ENCODE measurements at regions not wholly inside any gene's neighbourhood (a gene's known extent, or its start where the extent isn't known, plus 50 kb on each side); places are given as distances from the start of the nearest gene placed in this dataset.
"Not testable (repeated sequence)": the region's sequence is repeated elsewhere in the genome, so short reads cannot be mapped to it uniquely, and the experiment has no call there.

GRCh38 chr1:234911787-234912186 lies 216.8 kb downstream of the TOMM20 start:
- no peak overlapping the region for H3K4me2 ChIP-seq
- H3K4me3 Mint-ChIP-seq: no peak overlapping the region
- no peaks in the 10 kb centered on the region for H3K27me3 ChIP-seq
- peak; percentile 36 for DNase-seq (ENCODE audit: low spot score)
- peak overlapping the region; percentile 73 for H2AFZ ChIP-seq (replicated peaks)
- peak overlapping the region; percentile 84 for H3K27ac Mint-ChIP-seq
- peaks cover 2% of the 10 kb centered on the region for H3K9me3 Mint-ChIP-seq
- H3K9ac ChIP-seq: no peak overlapping the region
- H3K79me2 ChIP-seq (ENCODE audit: low read depth): no peaks in the 10 kb centered on the region
- H3K27me3 Mint-ChIP-seq (ENCODE audit: insufficient read depth, low read depth): peaks cover 15% of the 10 kb centered on the region
- no peak overlapping the region for H3K4me3 ChIP-seq
- peaks cover 15% of the 10 kb centered on the region for H3K4me1 ChIP-seq
- H3K9me3 ChIP-seq (ENCODE audit: low read depth): no peaks in the 10 kb centered on the region
- H4K20me1 ChIP-seq (ENCODE audit: low read depth): no peaks in the 10 kb centered on the region
- peaks cover 54% of the 10 kb centered on the region for H3K4me1 Mint-ChIP-seq
- no peak for TF ChIP-seq EZH2phosphoT487 (IDR thresholded peaks at IDR 0.05)
- no peak for TF ChIP-seq EZH2 (IDR thresholded peaks at IDR 0.05)
- TF ChIP-seq, protein P1, sequence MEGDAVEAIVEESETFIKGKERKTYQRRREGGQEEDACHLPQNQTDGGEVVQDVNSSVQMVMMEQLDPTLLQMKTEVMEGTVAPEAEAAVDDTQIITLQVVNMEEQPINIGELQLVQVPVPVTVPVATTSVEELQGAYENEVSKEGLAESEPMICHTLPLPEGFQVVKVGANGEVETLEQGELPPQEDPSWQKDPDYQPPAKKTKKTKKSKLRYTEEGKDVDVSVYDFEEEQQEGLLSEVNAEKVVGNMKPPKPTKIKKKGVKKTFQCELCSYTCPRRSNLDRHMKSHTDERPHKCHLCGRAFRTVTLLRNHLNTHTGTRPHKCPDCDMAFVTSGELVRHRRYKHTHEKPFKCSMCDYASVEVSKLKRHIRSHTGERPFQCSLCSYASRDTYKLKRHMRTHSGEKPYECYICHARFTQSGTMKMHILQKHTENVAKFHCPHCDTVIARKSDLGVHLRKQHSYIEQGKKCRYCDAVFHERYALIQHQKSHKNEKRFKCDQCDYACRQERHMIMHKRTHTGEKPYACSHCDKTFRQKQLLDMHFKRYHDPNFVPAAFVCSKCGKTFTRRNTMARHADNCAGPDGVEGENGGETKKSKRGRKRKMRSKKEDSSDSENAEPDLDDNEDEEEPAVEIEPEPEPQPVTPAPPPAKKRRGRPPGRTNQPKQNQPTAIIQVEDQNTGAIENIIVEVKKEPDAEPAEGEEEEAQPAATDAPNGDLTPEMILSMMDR (IDR thresholded peaks at IDR 0.05): no peak
- H3K36me3 ChIP-seq: no peaks in the 10 kb centered on the region
- no peak overlapping the region for H3K27ac ChIP-seq
- peaks cover 2% of the 10 kb centered on the region for H3K36me3 Mint-ChIP-seq
- no peaks in the 10 kb centered on the region for H3F3A ChIP-seq (ENCODE audit: low read depth)

DNA sequence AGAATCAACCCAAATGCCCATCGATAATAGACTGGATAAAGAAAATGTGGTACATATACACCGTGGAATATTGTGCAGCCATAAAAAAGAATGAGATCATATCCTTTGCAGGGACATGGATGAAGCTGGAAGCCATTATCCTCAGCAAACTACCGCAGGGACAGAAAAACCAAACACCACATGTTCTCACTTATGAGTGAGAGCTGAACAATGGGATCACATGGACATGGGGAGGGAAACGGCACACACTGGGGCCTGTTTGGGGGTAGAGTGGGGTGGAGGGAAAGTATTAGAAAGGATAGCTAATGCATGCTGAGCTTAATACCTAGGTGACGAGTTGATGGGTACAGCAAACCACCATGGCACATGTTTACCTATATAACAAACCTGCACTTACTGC lies 217.5 kb downstream of the TOMM20 start:
- H3K36me3 ChIP-seq; H4K20me1 ChIP-seq (ENCODE audit: low read depth); H3K9me3 Mint-ChIP-seq; H3K79me2 ChIP-seq (ENCODE audit: low read depth); H3K27me3 ChIP-seq; H3F3A ChIP-seq (ENCODE audit: low read depth); H3K4me2 ChIP-seq; H3K4me3 ChIP-seq; H3K27ac ChIP-seq; H3K9me3 ChIP-seq (ENCODE audit: low read depth); H3K9ac ChIP-seq; H3K4me3 Mint-ChIP-seq; DNase-seq (ENCODE audit: low spot score); H3K27ac Mint-ChIP-seq; H3K36me3 Mint-ChIP-seq: not testable (repeated sequence)
- Mint-ChIP-seq H3K27me3 (ENCODE audit: insufficient read depth, low read depth) (peaks cover 15% of the 10 kb centered on the region), H3K4me1 (peaks cover 56% of the 10 kb centered on the region)
- H2AFZ ChIP-seq (replicated peaks): peak overlapping the region; percentile 73
- peaks cover 15% of the 10 kb centered on the region for H3K4me1 ChIP-seq

DNA sequence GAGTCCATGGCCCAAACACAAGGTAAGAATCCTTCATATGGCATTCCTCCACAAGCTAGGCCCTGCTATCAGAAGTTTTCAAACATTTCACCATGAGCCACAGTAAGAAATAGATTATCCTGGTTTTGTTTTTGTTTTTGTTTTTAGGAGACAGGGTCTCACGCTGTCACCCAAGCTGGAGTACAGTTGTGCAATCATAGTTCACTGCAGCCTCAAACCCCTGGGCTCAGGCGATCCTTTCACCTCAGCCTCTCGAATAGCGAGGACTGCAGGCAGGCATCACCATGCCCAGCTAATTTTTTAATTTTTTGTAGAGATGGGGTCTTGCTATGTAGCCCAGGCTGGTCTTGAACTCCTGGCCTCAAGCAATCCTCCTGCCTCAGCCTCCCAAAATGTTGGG lies 218.8 kb downstream of the TOMM20 start:
- no peaks in the 10 kb centered on the region for H4K20me1 ChIP-seq (ENCODE audit: low read depth)
- H3K4me2 ChIP-seq: no peak overlapping the region
- peaks cover 15% of the 10 kb centered on the region for H3K4me1 ChIP-seq
- H3K27me3 ChIP-seq: no peaks in the 10 kb centered on the region
- peaks cover 2% of the 10 kb centered on the region for H3K36me3 Mint-ChIP-seq
- H3K27me3 Mint-ChIP-seq (ENCODE audit: insufficient read depth, low read depth): peaks cover 14% of the 10 kb centered on the region
- H2AFZ ChIP-seq (replicated peaks): no peak overlapping the region
- H3K36me3 ChIP-seq: no peaks in the 10 kb centered on the region
- no peaks in the 10 kb centered on the region for H3K9me3 ChIP-seq (ENCODE audit: low read depth)
- DNase-seq (ENCODE audit: low spot score): no peak
- H3K4me3 Mint-ChIP-seq: no peak overlapping the region
- peaks cover 47% of the 10 kb centered on the region for H3K4me1 Mint-ChIP-seq
- TF ChIP-seq EZH2phosphoT487 (IDR thresholded peaks at IDR 0.05): no peak
- TF ChIP-seq, protein P1 (IDR thresholded peaks at IDR 0.05): no peak
- TF ChIP-seq EZH2 (IDR thresholded peaks at IDR 0.05): no peak
- no peak overlapping the region for H3K4me3 ChIP-seq
- no peak overlapping the region for H3K9ac ChIP-seq
- H3K27ac Mint-ChIP-seq: no peak overlapping the region
- no peak overlapping the region for H3K27ac ChIP-seq
- no peaks in the 10 kb centered on the region for H3K79me2 ChIP-seq (ENCODE audit: low read depth)
- H3F3A ChIP-seq (ENCODE audit: low read depth): no peaks in the 10 kb centered on the region
- no peaks in the 10 kb centered on the region for H3K9me3 Mint-ChIP-seq

DNA sequence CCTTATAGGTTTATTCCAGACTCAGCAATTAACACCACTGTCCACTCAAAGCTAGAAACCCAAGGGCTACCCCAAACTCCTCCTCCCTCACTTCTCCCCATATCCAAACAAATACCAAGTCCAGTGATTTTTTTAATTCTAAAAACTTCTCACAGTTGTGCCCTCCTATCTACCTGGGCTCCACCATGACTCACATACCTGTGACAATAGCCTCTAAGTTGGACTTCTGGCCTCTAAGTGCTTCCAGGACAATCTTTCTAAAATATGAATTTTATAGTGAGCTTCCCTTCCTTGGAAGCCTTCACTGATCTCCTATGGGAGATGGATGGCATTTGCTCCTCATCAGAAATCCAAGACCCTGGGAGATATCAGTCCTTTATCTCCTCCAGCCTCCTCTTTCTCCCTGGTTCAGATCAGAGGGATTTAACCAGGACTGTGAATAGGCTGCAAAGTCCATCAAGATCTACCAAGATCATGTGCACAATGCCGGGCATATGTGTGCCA lies 219.3 kb downstream of the TOMM20 start:
- H4K20me1 ChIP-seq (ENCODE audit: low read depth): no peaks in the 10 kb centered on the region
- Mint-ChIP-seq H3K4me3 (no peak overlapping the region), H3K27ac (no peak overlapping the region), H3K36me3 (peaks cover 1% of the 10 kb centered on the region), H3K9me3 (no peaks in the 10 kb centered on the region), H3K4me1 (peaks cover 46% of the 10 kb centered on the region), H3K27me3 (ENCODE audit: insufficient read depth, low read depth) (peaks cover 14% of the 10 kb centered on the region)
- no peaks in the 10 kb centered on the region for H3K79me2 ChIP-seq (ENCODE audit: low read depth)
- no peaks in the 10 kb centered on the region for H3K36me3 ChIP-seq
- H3K4me2 ChIP-seq: no peak overlapping the region
- no peak overlapping the region for H2AFZ ChIP-seq (replicated peaks)
- no peaks in the 10 kb centered on the region for H3F3A ChIP-seq (ENCODE audit: low read depth)
- no peak for DNase-seq (ENCODE audit: low spot score)
- no peak overlapping the region for H3K9ac ChIP-seq
- peaks cover 15% of the 10 kb centered on the region for H3K4me1 ChIP-seq
- no peaks in the 10 kb centered on the region for H3K27me3 ChIP-seq
- no peaks in the 10 kb centered on the region for H3K9me3 ChIP-seq (ENCODE audit: low read depth)
- no peak overlapping the region for H3K4me3 ChIP-seq
- TF ChIP-seq EZH2 (IDR thresholded peaks at IDR 0.05) (no peak), EZH2phosphoT487 (IDR thresholded peaks at IDR 0.05) (no peak)
- TF ChIP-seq, protein P1 (IDR thresholded peaks at IDR 0.05): no peak
- no peak overlapping the region for H3K27ac ChIP-seq

Data from neural progenitor cell (in vitro differentiated cells).